ENCODE measurements at regions not wholly inside any gene's neighbourhood (a gene's known extent, or its start where the extent isn't known, plus 50 kb on each side); places are given as distances from the start of the nearest gene placed in this dataset.

DNA sequence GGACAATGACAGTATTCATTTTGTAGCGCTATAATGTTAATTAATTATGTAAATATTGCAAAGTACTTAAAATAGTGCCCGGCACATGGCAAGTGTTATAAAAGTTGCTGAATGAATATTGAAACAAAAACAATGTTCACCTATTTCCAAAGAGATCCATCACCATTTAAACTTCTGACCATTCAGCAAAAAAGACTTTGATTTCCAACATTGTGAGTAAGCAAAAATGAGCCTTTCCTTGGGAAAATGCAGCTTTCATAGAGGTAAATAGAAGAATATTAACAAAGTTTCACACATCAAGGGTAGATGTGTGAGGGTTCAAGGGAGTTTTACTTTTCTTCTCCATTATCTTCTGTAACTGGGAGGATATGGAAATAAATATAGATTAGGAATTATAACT, 1089.4 kb upstream of the C9orf72 start:
- TF ChIP-seq, protein P1, sequence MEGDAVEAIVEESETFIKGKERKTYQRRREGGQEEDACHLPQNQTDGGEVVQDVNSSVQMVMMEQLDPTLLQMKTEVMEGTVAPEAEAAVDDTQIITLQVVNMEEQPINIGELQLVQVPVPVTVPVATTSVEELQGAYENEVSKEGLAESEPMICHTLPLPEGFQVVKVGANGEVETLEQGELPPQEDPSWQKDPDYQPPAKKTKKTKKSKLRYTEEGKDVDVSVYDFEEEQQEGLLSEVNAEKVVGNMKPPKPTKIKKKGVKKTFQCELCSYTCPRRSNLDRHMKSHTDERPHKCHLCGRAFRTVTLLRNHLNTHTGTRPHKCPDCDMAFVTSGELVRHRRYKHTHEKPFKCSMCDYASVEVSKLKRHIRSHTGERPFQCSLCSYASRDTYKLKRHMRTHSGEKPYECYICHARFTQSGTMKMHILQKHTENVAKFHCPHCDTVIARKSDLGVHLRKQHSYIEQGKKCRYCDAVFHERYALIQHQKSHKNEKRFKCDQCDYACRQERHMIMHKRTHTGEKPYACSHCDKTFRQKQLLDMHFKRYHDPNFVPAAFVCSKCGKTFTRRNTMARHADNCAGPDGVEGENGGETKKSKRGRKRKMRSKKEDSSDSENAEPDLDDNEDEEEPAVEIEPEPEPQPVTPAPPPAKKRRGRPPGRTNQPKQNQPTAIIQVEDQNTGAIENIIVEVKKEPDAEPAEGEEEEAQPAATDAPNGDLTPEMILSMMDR (optimal IDR thresholded peaks at IDR 0.05 in 1 of 3, IDR thresholded peaks at IDR 0.05 in 1 of 3, conservative IDR thresholded peaks at IDR 0.05 in 1 of 3; ENCODE audit: extremely low read depth in 1 of 3, insufficient read depth in 2 of 3, low read length in 3 of 3): no peak
- TF ChIP-seq EZH2 (IDR thresholded peaks at IDR 0.05; ENCODE audit: low read length): no peak
- H3K9ac ChIP-seq (ENCODE audit: control insufficient read depth, extremely low read depth, insufficient read depth, low read length): no peak overlapping the region
- no peaks in the 10 kb centered on the region for H4K20me1 ChIP-seq (ENCODE audit: control insufficient read depth, extremely low read depth, insufficient read depth, low read length)
- dilution Hi-C loops (cut with MboI; ENCODE audit: extremely low pct_ligation_motif_present, low sequenced_read_pairs): no loop called here
- FAIRE-seq: no peak
- H3K4me3 ChIP-seq (ENCODE audit: control insufficient read depth in 2 of 3, extremely low read depth in 1 of 3, insufficient read depth in 2 of 3, low read depth in 1 of 3, low read length in 3 of 3): no peak overlapping the region
- H3K4me1 ChIP-seq (ENCODE audit: control insufficient read depth, extremely low read depth, insufficient read depth, low read length): no peaks in the 10 kb centered on the region
- H2AFZ ChIP-seq (ENCODE audit: control insufficient read depth, low read length): no peak overlapping the region
- no peaks in the 10 kb centered on the region for H3K9me1 ChIP-seq (ENCODE audit: control insufficient read depth, extremely low read depth, insufficient read depth, low read length)
- no peaks in the 10 kb centered on the region for H3K79me2 ChIP-seq (ENCODE audit: control insufficient read depth, insufficient read depth, low read length)
- no peaks in the 10 kb centered on the region for H3K36me3 ChIP-seq (ENCODE audit: control insufficient read depth in 2 of 2, extremely low read depth in 1 of 2, insufficient read depth in 2 of 2, low read length in 2 of 2)
- DNase-seq (ENCODE audit: low read depth, low spot score): no peak
- no peaks in the 10 kb centered on the region for H3K27me3 ChIP-seq (ENCODE audit: control insufficient read depth, extremely low read depth, insufficient read depth, low read length)
- no peaks in the 10 kb centered on the region for H3K9me3 ChIP-seq (ENCODE audit: control insufficient read depth, low read depth, low read length)
- H3K27ac ChIP-seq (ENCODE audit: control insufficient read depth, insufficient read depth, low read length): no peak overlapping the region
- no peak overlapping the region for H3K4me2 ChIP-seq (ENCODE audit: control insufficient read depth, extremely low read depth, insufficient read depth, low read depth, low read length)

DNA sequence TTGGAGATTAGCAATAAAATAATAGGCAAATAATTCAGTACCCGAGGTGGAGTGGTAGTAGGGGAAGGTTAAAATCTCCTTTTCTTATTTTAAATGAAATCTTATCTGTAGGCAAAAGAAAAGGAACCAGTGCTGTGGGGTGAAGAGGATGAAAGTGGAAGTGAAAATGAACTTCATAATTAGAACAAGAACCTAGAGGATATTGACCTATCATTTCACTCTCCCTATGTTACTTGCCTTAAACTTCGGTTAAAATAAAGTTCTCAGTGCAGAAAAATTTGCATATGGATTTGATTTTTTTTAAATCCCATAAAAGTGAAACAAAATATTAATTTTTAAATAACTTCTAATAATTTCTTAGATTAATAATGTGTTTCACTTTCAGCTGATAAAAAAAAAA, 1094.9 kb upstream of the C9orf72 start:
- Histone ChIP-seq H3K27ac (ENCODE audit: control insufficient read depth, insufficient read depth, low read length) (no peak overlapping the region), H3K79me2 (ENCODE audit: control insufficient read depth, insufficient read depth, low read length) (no peaks in the 10 kb centered on the region), H3K9me3 (ENCODE audit: control insufficient read depth, low read depth, low read length) (no peaks in the 10 kb centered on the region), H3K9ac (ENCODE audit: control insufficient read depth, extremely low read depth, insufficient read depth, low read length) (no peak overlapping the region), H4K20me1 (ENCODE audit: control insufficient read depth, extremely low read depth, insufficient read depth, low read length) (no peaks in the 10 kb centered on the region), H3K27me3 (ENCODE audit: control insufficient read depth, extremely low read depth, insufficient read depth, low read length) (no peaks in the 10 kb centered on the region), H3K9me1 (ENCODE audit: control insufficient read depth, extremely low read depth, insufficient read depth, low read length) (no peaks in the 10 kb centered on the region), H3K4me3 (ENCODE audit: control insufficient read depth in 2 of 3, extremely low read depth in 1 of 3, insufficient read depth in 2 of 3, low read depth in 1 of 3, low read length in 3 of 3) (no peak overlapping the region), H2AFZ (ENCODE audit: control insufficient read depth, low read length) (no peak overlapping the region), H3K36me3 (ENCODE audit: control insufficient read depth in 2 of 2, extremely low read depth in 1 of 2, insufficient read depth in 2 of 2, low read length in 2 of 2) (no peaks in the 10 kb centered on the region), H3K4me2 (ENCODE audit: control insufficient read depth, extremely low read depth, insufficient read depth, low read depth, low read length) (no peak overlapping the region), H3K4me1 (ENCODE audit: control insufficient read depth, extremely low read depth, insufficient read depth, low read length) (no peaks in the 10 kb centered on the region)
- dilution Hi-C loops (cut with MboI; ENCODE audit: extremely low pct_ligation_motif_present, low sequenced_read_pairs): no loop called here
- FAIRE-seq (no peak), DNase-seq (ENCODE audit: low read depth, low spot score) (no peak)
- TF ChIP-seq EZH2 (IDR thresholded peaks at IDR 0.05; ENCODE audit: low read length): no peak
- TF ChIP-seq, protein P1 (optimal IDR thresholded peaks at IDR 0.05 in 1 of 3, IDR thresholded peaks at IDR 0.05 in 1 of 3, conservative IDR thresholded peaks at IDR 0.05 in 1 of 3; ENCODE audit: extremely low read depth in 1 of 3, insufficient read depth in 2 of 3, low read length in 3 of 3): no peak

All from keratinocyte (primary cell).